Hematopoietic multipotent progenitor cell treated with erythropoietin and hydrocortisone succinate and interleukin-3 and kit ligand, for 8 days (in vitro differentiated cells): ENCODE measurements at regions not wholly inside any gene's neighbourhood (a gene's known extent, or its start where the extent isn't known, plus 50 kb on each side); places are given as distances from the start of the nearest gene placed in this dataset.
"Not testable (repeated sequence)": the region's sequence is repeated elsewhere in the genome, so short reads cannot be mapped to it uniquely, and the experiment has no call there.

ENCODE experiments used
- DNase-seq: peaks from one replicate; pipeline ENCODE4 v3.0.0-alpha.2; 2015

DNA sequence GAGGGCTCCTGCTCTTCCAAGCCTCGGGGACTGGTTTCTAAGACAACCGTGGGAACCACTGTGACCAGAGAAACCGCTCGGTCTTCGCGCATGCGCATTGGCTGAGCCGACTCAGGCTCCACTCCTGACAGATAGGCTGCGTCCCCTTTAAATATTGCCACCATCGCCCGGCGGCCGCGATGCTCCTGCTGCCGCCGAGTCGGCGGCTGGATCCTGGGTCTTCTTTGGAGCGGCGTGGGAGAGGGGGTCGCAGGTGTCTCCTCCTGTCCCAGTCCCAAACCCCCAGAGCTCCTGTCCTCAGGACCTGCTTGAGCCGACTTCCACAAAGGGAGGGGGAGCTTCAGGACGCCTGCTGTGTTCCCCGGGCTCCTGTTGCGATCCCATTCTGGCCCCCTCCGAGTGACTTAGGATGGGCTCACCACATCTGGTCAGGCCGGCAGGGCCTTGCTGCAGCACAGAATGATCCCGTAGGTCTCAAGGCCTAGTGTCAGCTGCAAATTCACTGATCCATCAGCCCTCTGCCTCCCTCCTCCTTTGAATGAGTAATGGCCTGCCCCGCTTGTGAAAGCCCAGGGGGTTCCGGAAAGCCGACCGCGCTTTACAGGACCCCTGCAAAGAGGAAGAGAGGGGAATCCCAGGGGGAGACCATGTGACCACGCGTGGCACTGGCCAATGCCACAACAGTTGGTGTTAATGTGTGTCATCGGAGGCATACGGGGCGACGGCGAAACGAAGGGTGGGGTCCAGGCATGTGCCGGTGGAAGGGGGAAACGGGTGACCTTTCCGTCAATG, 683.2 kb upstream of the TPTE start:
- no peak for DNase-seq

DNA sequence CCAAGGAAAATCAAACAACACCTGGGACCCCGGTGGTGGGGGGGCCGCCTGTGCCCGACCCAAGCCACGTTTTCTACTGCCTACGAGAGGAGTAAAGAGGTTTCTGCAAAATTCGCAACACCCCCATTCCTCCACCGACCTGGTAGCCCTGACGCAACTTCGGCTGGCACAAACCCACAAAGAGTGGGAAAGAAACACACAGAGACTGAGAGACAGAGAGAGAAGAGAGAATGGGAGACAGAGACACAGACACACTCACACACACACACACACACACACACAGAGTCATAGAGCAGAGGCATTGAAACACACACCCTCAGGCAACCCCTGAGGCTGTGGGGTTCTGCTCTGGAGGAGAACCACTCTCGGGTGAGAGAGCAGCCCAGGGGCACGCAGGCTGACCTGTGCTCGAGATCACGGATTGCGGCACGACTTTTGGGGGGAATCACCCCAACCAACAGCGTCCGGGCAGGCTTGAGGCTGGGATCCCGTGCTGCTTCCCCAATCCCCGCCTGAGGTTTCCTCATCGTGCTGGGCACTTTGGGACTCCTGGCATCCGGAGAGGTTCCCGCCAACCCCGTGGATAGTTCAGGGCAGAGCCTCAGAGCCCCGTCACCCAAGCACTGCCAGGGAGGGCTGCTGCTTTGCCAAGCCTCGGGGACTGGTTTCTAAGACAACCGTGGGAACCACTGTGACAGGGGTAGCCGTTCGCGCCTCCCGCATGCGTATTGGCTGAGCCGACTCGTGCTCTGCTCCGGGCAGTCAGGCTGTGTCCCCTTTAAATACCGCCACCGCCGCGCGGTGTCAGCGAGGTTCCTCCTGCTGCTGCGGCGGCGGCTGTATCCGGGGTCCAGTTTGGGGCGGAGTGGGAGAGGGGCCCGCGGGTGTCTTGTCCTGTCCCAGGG, 682.4 kb upstream of the TPTE start:
- DNase-seq: no peak

DNA sequence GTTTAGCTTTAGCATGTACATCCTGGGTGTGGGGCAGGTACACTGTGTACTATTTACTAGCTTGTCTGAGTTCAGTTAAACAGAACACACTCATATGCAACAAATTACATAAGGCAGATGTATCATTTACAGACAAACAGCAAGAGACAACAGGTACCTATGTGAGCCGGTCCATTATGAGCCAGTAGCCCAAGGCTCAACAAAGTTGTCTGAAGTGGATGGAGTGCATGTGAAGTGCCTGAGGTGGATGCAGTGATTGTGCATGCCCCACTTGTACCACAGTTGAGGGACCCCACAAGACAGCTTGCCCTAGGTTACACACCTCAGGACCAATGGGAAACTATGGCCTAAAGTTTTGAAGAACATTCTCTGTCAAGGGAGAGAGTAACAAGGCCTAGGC, 677.3 kb upstream of the TPTE start:
- DNase-seq: not testable (repeated sequence)

DNA sequence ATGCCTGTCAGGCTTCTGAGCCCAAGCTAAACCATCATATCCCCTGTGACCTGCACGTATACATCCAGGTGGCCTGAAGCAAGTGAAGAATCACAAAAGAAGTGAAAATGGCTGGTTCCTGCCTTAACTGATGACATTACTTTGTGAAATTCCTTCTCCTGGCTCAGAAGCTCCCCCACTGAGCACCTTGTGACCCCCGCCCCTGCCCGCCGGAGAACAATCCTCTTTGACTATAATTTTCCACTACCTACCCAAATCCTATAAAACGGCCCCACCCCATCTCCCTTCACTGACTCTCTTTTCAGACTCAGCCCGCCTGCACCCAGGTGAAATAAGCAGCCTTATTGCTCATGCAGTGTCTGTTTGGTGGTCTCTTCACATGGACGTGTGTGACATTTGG, 673.9 kb upstream of the TPTE start:
- DNase-seq: not testable (repeated sequence)

DNA sequence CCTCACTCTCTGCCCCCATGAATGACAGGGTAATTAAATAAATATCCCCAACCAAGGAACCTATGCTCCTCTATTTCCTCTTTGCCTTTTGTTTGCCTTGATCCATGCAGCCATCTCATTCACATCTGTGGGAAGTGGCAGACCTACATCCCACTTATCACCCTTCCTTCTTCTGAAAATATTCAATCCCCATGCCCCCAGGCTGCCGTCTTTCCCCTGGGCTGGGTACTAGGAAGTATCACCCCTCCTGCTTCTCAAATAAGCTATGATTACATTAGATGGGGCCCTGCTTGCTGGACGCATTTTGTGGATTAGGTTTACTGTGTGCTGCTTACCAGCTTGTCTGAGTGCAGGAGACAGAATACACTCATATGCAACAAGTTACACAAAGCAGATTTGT, 670.2 kb upstream of the TPTE start:
- DNase-seq: not testable (repeated sequence)

DNA sequence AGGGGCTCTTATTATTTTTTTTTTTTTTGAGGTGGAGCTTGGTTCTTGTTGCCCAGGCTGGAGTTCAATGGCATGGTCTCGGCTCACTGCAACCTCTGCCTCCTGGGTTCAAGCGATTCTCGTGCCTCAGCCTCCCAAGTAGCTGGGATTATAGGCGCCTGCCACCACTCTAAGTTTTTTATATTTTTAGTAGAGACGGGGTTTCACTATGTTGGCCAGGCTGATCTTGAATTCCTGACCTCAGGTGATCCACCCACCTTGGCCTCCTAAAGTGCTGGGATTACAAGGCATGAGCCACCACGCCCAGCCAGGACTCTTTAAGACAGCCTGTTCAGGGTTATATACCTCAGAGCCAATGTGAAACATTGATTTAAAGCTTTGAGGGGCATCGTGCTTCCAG, 669.7 kb upstream of the TPTE start:
- DNase-seq: not testable (repeated sequence)

DNA sequence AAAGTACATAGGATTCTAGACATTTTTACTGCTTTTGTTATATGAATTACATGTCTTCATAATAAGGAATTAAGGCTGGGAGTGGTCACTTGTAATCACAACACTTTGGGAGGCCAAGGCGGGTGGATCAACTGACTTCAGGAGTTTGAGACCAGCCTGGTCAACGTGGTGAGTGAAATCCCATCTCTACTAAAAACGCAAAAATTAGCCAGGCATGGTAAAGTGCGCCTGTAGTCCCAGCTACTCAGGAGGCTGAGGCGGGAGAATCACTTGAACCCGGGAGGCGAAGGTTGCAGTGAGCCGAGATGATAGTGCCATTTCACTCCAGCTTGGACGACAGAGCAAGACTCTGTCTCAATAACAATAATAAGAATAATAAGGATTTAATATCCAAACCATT, 663.8 kb upstream of the TPTE start:
- DNase-seq: not testable (repeated sequence)

DNA sequence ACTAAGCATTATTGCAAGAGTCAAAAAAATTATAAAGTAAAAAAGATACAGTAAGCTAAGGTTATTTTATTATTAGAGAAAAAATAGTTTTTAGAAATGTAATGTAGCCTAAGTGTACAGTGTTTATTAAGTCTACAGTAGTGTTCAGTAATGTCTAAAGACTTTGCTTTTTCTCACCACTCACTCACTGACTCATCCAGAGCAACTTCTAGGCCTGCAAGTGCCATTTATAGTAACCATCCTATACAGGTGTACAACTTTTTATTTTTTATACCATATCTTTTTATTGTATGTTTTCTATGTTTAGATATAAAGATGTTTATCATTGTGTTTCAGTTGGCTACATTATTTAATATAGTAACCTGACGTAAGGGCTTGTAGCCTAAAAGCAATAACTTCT, 661.5 kb upstream of the TPTE start:
- not testable (repeated sequence) for DNase-seq

DNA sequence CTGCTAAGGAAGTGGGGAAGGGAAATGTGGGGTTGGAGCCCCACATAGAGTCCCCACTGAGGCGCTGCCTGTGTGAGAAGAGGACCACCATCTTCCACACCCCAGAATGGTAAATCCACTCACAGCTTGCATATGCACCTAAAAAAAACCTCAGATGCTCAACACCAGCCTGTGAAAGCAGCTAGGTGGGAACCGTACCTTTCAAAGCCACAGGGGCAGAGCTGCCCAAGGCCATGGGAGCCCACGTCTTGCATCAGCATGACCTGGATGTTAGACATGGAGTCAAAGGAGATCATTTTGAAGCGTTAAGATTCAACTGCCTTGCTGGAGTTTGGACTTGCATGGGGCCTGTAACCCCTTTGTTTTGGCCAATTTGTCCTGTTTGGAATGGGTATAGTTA, 658.9 kb upstream of the TPTE start:
- DNase-seq: not testable (repeated sequence)

DNA sequence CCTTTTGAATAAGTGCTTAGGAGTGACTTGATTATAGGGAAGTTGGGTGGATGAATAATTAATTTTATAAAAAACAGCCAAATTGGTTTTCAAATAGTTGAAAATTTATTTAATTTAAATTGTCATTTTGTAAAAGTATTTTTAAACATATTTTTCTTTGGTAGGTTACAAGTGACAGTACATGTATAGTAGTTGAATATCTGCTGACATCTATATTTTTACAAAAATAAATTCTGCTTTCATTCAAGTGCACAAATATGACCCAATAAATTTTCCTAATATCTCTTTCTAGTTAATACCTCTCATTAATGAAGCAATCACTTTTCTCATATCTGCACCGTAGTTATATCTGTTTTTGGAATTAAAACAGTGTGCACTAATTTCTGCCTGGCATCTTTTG, 653.6 kb upstream of the TPTE start:
- DNase-seq: not testable (repeated sequence)

DNA sequence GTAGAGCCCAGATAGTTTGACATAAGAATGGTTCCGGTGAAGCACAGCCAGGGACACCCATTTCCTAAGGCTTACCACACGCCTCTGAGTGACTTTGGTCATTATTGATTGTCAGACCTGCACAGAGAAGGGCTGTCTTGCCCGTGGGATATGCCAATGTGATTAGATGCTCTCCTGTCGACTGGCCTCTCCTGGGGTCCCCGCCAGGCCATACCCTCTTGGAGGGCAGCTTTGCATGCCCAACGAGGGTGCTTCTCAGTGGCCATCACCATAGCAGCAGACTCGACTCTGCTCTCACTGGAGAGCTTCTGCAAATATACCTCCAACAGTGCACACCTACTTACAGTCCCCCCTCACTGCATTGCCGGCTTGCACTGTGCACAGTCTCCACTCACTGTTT, 648.3 kb upstream of the TPTE start:
- DNase-seq: not testable (repeated sequence)

DNA sequence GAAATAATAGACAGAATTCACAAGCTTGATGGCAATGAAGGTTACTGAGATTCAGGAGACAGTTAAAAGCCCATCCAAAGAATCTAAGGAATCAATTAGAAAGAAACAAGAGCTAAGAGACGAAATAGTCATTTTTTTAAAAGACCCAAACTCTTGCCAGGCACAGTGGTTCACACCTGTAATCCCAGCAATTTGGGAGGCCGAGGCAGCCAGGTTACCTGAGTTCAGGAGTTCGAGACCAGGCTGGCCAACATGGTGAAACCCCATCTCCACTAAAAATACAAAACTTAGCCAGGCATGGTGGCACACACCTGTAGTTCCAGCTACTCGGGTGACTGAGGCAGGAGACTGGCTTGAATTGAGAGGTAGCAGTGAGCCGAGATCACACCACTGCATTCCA, 647.2 kb upstream of the TPTE start:
- not testable (repeated sequence) for DNase-seq

DNA sequence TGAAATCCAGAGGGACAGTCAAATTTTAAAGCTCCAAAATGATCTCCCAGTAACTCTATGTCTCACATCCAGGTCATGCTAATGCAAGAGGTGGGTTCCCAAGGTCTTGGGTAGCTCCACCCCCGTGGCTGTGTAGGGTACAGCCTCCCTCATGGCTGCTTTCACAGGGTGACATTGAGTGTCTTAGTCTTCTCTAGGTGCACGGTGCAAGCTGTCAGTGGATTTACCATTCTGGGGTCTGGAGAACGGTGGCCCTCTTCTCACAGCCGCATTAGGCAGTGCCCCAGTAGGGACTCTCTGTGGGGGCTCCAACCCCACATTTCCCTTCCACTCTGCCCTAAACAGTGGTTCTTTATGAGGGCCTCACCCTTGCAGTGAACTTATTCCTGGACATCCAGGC, 640.0 kb upstream of the TPTE start:
- DNase-seq: not testable (repeated sequence)

DNA sequence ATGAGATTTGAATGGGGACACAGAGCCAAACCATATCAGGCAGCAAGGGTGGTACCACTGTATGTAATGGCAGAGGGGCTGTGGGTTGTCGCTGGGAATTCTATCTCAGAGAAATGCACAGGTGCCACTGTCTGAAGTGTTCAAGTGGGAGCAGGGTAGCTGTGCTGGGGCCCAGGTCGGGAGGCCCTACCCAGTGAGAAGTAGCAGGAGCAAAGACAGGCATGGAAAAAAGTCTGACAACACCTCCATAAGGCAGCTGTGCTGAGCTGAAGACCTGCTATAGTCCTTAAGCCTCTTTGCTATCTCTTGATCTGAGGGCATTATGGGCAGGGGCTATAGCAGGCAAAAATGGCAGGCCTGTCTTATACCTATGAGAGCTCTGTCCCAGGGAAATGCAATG, 638.3 kb upstream of the TPTE start:
- not testable (repeated sequence) for DNase-seq

DNA sequence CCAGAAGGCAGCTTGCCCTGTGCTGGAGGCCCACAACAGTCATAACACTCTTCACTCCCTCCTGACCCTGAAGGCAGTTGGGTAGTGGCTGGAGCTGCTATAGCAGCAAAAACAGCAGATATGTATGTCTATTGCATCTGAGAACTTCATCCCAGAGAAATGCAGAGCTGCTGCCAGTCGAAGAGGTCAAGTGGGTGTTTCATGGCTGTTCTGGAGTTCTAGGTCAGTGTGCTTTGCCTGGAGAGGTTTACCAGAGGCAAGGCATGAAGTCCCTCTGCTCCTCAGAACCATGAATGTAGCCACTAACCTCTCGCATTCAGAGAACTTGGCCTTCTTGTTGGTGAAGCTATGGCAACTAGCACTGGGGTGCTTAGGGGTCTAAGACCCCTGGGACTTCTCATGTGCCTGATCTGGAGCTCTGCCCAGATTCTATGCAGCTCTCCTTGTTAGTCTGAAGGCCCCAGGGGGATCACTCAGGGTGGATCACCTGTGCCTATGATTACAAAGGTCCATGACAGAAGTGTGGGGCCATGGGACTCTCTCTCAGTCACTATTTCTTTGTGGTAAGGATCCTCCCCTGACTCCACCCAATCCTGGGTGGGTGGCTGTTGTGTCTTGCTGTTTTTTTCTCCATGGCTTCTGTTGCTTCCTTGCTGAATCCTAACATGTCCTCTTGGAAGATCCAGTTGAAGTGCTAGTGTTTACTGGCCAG, 637.7 kb upstream of the TPTE start:
- DNase-seq: not testable (repeated sequence)

DNA sequence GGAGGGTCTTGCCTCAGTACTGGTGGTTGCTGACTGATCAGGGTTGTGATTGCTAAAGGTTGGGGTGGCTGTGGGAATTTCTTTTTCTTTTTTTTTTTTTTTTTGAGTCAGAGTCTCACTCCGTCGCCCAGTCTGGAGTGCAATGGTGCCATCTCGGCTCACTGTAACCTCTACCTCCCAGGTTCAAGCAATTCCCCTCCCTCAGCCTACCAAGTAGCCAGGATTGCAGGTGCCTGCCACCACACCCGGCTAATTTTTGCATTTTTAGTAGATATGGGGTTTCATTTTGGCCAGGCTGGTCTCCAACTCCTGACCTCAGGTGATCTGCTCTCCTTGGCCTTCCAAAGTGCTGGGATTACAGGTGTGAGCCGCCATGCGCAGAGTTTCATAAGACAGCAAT, 632.9 kb upstream of the TPTE start:
- not testable (repeated sequence) for DNase-seq

DNA sequence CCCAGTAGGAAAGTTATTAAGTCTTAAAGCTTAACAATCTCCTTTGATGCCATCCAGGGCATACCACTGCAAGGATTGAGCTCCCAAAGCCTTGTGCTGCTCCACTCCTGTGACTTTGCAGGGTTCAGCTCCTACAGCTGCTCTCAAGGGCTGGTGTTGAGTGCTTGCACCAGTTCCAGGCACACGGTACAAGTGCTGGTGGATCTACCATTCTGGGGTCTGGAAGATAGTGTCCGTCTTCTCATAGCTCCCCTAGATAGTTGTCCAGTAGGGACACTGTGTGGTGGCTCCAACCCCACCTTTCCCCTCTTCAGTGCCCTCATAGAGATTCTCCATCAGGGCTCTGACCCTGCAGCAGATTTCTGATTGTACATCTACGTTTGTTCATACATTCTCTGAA, 617.8 kb upstream of the TPTE start:
- not testable (repeated sequence) for DNase-seq

DNA sequence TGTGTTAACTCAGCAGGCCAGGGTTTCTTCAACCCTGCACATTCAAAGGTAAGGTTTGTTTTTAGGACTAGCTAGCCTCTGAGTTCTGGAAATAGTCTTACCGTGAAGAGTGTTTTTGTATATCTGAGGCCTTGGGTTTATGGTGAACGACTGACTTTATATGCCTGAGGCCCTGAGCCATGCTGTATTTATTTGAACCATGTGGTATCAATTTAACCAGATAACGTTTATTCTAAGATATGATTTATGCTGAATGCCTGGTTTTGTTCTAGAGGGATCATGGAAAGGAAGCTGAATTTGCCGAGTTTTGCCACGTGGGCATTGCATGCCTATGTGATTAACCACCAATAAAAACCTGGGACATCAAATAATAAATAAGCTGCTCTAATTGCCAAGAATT, 607.2 kb upstream of the TPTE start:
- not testable (repeated sequence) for DNase-seq

DNA sequence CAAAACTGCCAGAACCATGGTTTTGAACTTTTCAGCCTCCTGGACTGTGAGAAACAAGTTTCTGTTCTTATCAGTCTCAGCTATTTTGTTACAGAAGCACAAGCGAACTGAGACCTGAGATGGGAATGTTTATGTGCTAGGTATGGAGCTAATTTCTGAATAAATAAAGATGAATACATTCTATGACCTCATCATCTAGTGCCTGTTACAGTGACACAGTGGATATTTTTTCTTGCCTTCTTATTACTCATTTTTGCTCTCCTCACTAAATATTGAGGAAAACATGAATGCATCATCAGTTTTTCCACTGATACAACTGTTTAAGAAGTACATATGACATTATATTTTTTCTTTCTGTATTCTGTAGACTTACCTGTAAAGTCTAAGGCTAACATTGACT, 601.9 kb upstream of the TPTE start:
- not testable (repeated sequence) for DNase-seq

DNA sequence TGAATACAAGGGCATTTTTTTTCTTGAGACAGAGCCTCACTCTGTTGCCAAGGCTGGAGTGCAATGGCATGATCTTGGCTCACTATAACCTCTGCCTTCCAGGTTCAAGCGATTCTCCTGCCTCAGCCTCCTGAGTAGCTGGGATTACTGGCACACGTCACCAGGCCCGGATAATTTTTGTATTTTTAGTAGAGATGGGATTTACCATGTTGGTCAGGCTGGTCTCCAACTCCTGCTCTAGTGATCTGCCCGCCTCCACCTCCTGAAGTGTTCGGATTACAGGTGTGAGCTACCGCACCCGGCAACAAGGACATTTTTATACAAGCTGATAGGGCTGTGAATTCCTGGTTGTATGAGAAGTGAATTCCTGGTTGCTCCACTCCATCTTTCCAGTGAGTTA, 577.7 kb upstream of the TPTE start:
- DNase-seq: not testable (repeated sequence)

DNA sequence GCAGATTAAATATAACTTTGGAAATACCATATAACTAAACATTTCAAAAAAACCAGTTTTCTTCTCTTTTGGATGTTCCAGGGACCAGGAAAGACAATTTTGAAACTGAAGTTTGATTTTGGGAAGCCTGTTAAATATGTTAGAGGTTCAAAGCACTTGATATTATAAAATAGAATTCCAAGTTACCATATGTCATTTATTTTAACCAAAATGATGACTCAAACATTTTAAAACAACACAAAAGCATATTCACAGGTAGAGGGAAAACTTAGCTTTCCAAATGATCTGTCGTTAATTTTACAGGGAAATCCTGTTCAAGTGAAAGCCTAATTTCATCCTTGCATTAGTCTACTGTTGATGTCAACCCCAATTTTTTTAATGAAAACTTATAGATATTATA, 575.3 kb upstream of the TPTE start:
- not testable (repeated sequence) for DNase-seq

DNA sequence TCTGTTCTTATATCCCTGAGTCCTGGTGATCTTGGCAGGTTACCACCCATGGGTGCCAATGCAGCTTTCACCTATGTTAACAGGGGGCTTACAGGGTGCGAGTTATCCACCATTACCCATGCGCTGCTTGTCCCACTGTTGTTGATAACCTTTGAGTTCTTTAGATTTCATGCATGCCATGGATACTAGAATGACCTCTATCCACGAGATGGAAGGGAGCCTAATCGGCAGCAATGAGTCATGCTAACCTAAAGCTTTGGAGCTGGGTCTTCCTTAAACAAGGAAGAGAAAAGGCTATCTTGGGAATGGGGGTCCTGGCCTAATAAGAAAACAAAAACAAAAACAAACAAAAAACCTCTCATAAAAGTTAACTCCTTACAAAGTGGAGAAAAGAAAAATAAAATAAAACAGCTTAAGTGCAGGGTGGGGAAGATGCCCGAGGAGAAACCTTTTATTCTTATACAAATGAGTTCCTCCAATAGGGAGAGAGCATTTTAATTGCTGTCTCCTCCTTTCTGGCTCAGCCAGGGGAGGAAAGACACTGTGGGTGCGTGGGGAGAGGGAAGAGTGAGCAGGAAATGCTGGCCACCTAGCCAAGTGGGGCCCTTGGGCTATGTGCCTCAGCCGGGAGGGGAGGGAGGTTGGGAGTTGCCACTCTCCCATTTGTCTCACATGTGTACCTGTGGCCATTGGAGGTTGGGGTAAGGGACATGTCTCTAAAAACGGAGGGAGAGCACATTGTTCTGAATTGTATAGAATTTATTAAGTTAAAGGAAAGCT, 571.7 kb upstream of the TPTE start:
- not testable (repeated sequence) for DNase-seq
